Spleen (tissue), 7 donors: ENCODE measurements at regions not wholly inside any gene's neighbourhood (a gene's known extent, or its start where the extent isn't known, plus 50 kb on each side); places are given as distances from the start of the nearest gene placed in this dataset.

ENCODE experiments used
- CTCF ChIP-seq, 11 experiments: fragments of 200-600 bp in 7 of 11; fragments of 450-650 bp in 4 of 11; sonication (generic) in 4 of 11; IDR thresholded peaks in 8 of 11; conservative IDR thresholded peaks in 3 of 11; 1 replicate in 7 of 11; 2 replicates in 4 of 11; pipeline versions ENCODE4 v1.4.0 to v1.8.0; 2016 to 2021; ENCODE audit warnings: antibody characterized with exemption in 11 of 11, inconsistent platforms in 4 of 11, mild to moderate bottlenecking in 1 of 11
- POLR2A ChIP-seq, 3 donors: fragments of 450-650 bp; IDR thresholded peaks; one replicate each; pipeline ENCODE4 v1.5.1; 2017; ENCODE audit warnings: antibody characterized with exemption in 3 of 3, mild to moderate bottlenecking in 1 of 3
- donor health status: DM: no; HTN: no; CAD: no; lungs with moderate emphysema.
- donor health status: DM: no; HTN: no; CAD: no.
- donor health status: DM: no; HTN: no; CAD: no.

- TF ChIP-seq CTCF (IDR thresholded peaks at IDR 0.05 in 8 of 11, conservative IDR thresholded peaks at IDR 0.05 in 3 of 11) (no peak), POLR2A (IDR thresholded peaks at IDR 0.05) (no peak)
Observed at GRCh38 chr16:87056551-87056950, 260.6 kb downstream of the C16orf95 start.
